H1 (cell line): ENCODE measurements at regions not wholly inside any gene's neighbourhood (a gene's known extent, or its start where the extent isn't known, plus 50 kb on each side); places are given as distances from the start of the nearest gene placed in this dataset.

Experiments
- CTCF ChIA-PET: fragments of 300-600 bp; sonication (Branson Sonifier 250); formaldehyde crosslinking; loops from one replicate; lab custom pipeline; 2021; ENCODE audit not compliant: partially characterized antibody; lab: Charles Lee
- POLR2A ChIA-PET: fragments of 300-600 bp; sonication (Branson Sonifier 250); formaldehyde crosslinking; loops from one replicate; lab custom pipeline; 2021; ENCODE audit warnings: inconsistent platforms; ENCODE audit not compliant: partially characterized antibody; lab: Charles Lee
- DNase-seq, 2 experiments: peaks; one replicate each; pipeline versions ENCODE4 v3.0.0 to v3.0.0-alpha.2; 2010 to 2022; ENCODE audit warnings: low spot score in 2 of 2, low read depth in 1 of 2, mixed read lengths in 1 of 2
- FAIRE-seq: peaks from 2 replicates; lab custom pipeline; 2011; peaks lifted over from hg19 to GRCh38; lab: Jason Lieb, UNC
- H2AFZ ChIP-seq: 2 replicates; pipeline ENCODE4 v1.8.1; 2012; ENCODE audit warnings: low read length, inconsistent platforms
- H2AK5ac ChIP-seq: 2 replicates; pipeline ENCODE4 v1.6.1; 2013; ENCODE audit warnings: low read depth, low read length
- H2BK120ac ChIP-seq: replicated peaks from 2 replicates; pipeline ENCODE3; 2013; ENCODE audit warnings: low read depth, low read length, inconsistent platforms
- H2BK12ac ChIP-seq: 2 replicates; pipeline ENCODE4 v1.6.1; 2013; ENCODE audit warnings: low read depth, low read length
- H2BK15ac ChIP-seq: 2 replicates; pipeline ENCODE4 v1.6.1; 2013; ENCODE audit warnings: low read length
- H2BK20ac ChIP-seq: 2 replicates; pipeline ENCODE4 v1.6.1; 2013; ENCODE audit warnings: low read length
- H2BK5ac ChIP-seq: 2 replicates; pipeline ENCODE4 v1.6.1; 2013; ENCODE audit warnings: low read depth, low read length
- H3K14ac ChIP-seq: 2 replicates; pipeline ENCODE4 v1.6.1; 2013; ENCODE audit warnings: inconsistent platforms; ENCODE audit not compliant: insufficient read length
- H3K18ac ChIP-seq: 2 replicates; pipeline ENCODE4 v1.6.1; 2013; ENCODE audit warnings: low read length; ENCODE audit errors: extremely low read depth
- H3K23ac ChIP-seq: 2 replicates; pipeline ENCODE4 v1.6.1; 2013; ENCODE audit warnings: inconsistent platforms; ENCODE audit not compliant: insufficient read length
- H3K23me2 ChIP-seq: 2 replicates; pipeline ENCODE4 v1.6.1; 2013; ENCODE audit warnings: low read depth, low read length
- H3K27ac ChIP-seq: 2 replicates; pipeline ENCODE4 v1.6.1; 2011; ENCODE audit warnings: low read depth, low read length, inconsistent platforms
- H3K27me3 ChIP-seq, 4 experiments: replicated peaks in 1 of 4; 1 replicate in 1 of 4; 2 replicates in 3 of 4; pipeline versions ENCODE4 v1.6.1 to v1.8.1; 2011 to 2013; ENCODE audit warnings: low read length in 3 of 4, mild to moderate bottlenecking in 3 of 4, inconsistent platforms in 2 of 4, mixed read lengths in 2 of 4, moderate library complexity in 1 of 4; ENCODE audit not compliant: control insufficient read depth in 3 of 4, insufficient read depth in 3 of 4; ENCODE audit errors: extremely low read depth in 1 of 4
- H3K36me3 ChIP-seq, 4 experiments: 2 replicates each; pipeline versions ENCODE4 v1.6.1 to v1.8.1; 2011 to 2013; ENCODE audit warnings: mild to moderate bottlenecking in 4 of 4, low read length in 3 of 4, moderate library complexity in 2 of 4, control low read depth in 1 of 4, inconsistent platforms in 1 of 4; ENCODE audit not compliant: insufficient read depth in 4 of 4, control insufficient read depth in 2 of 4
- H3K4ac ChIP-seq: replicated peaks from 2 replicates; pipeline ENCODE3; 2013; ENCODE audit warnings: low read length, low read depth, mixed read lengths, inconsistent platforms; ENCODE audit not compliant: insufficient read length
- H3K4me1 ChIP-seq, 4 experiments: replicated peaks in 1 of 4; 1 replicate in 1 of 4; 2 replicates in 3 of 4; pipeline versions ENCODE4 v1.6.1 to v1.8.1; 2011 to 2013; ENCODE audit warnings: low read length in 3 of 4, inconsistent platforms in 2 of 4, mixed read lengths in 1 of 4; ENCODE audit not compliant: insufficient read depth in 4 of 4, control insufficient read depth in 3 of 4
- H3K4me2 ChIP-seq, 2 experiments: 2 replicates each; pipeline versions ENCODE4 v1.6.1 to v1.8.1; 2011 to 2013; ENCODE audit warnings: low read depth in 2 of 2, low read length in 2 of 2, control low read depth in 1 of 2, inconsistent platforms in 1 of 2, mild to moderate bottlenecking in 1 of 2; ENCODE audit not compliant: insufficient read depth in 1 of 2
- H3K4me3 ChIP-seq, 4 experiments: fragments of 200-600, 300-600 bp in 1 of 4; sonication (generic), shearing (Covaris generic), sonication (Bioruptor Twin) in 1 of 4; 2 replicates each; pipeline versions ENCODE4 v1.5.1 to v1.8.1; 2011 to 2016; ENCODE audit warnings: low read length in 4 of 4, low read depth in 3 of 4, control low read depth in 2 of 4, inconsistent platforms in 2 of 4, mild to moderate bottlenecking in 2 of 4, mixed read lengths in 1 of 4, moderate library complexity in 1 of 4; ENCODE audit not compliant: insufficient read depth in 2 of 4; ENCODE audit errors: extremely low read depth in 1 of 4
- H3K56ac ChIP-seq: replicated peaks from 2 replicates; pipeline ENCODE3; 2013; ENCODE audit warnings: low read depth, mild to moderate bottlenecking, mixed read lengths, low read length, inconsistent platforms; ENCODE audit not compliant: insufficient read length
- H3K79me1 ChIP-seq: 2 replicates; pipeline ENCODE4 v1.6.1; 2013; ENCODE audit warnings: low read depth, low read length, control low read depth
- H3K79me2 ChIP-seq, 2 experiments: 2 replicates each; pipeline versions ENCODE4 v1.6.1 to v1.8.1; 2012 to 2013; ENCODE audit warnings: low read length in 2 of 2, mild to moderate bottlenecking in 2 of 2, inconsistent platforms in 1 of 2; ENCODE audit not compliant: insufficient read depth in 2 of 2, control insufficient read depth in 1 of 2
- H3K9ac ChIP-seq, 4 experiments: replicated peaks in 1 of 4; 1 replicate in 1 of 4; 2 replicates in 3 of 4; pipeline versions ENCODE4 v1.6.1 to v1.8.1; 2011 to 2013; ENCODE audit warnings: low read depth in 3 of 4, low read length in 3 of 4, control low read depth in 2 of 4, mild to moderate bottlenecking in 2 of 4, moderate library complexity in 2 of 4, inconsistent platforms in 1 of 4; ENCODE audit errors: extremely low read depth in 1 of 4
- H3K9me3 ChIP-seq, 2 experiments: 2 replicates each; pipeline versions ENCODE4 v1.6.1 to v1.8.1; 2012 to 2013; ENCODE audit warnings: mild to moderate bottlenecking in 2 of 2, moderate library complexity in 2 of 2, control low read depth in 1 of 2, inconsistent platforms in 1 of 2, low read depth in 1 of 2, low read length in 1 of 2, mixed read lengths in 1 of 2; ENCODE audit not compliant: insufficient read depth in 2 of 2
- H4K20me1 ChIP-seq, 2 experiments: replicated peaks in 1 of 2; 2 replicates each; pipeline versions ENCODE3 to v1.8.1; 2011 to 2013; ENCODE audit warnings: inconsistent platforms in 2 of 2, low read length in 2 of 2, mild to moderate bottlenecking in 1 of 2; ENCODE audit not compliant: insufficient read depth in 2 of 2, control insufficient read depth in 1 of 2
- H4K5ac ChIP-seq: 2 replicates; pipeline ENCODE4 v1.6.1; 2013; ENCODE audit warnings: low read length, low read depth, mixed read lengths, inconsistent platforms; ENCODE audit not compliant: insufficient read length
- H4K8ac ChIP-seq: 2 replicates; pipeline ENCODE4 v1.8.0; 2013; ENCODE audit warnings: mild to moderate bottlenecking, moderate library complexity, low read length, inconsistent platforms; ENCODE audit not compliant: insufficient read depth; ENCODE audit errors: extremely low read depth
- H4K91ac ChIP-seq: replicated peaks from 2 replicates; pipeline ENCODE3; 2013; ENCODE audit warnings: low read length, mixed read lengths, inconsistent platforms; ENCODE audit not compliant: insufficient read length
- BACH1 ChIP-seq: IDR thresholded peaks from 2 replicates; pipeline ENCODE4 v1.6.1; 2012; ENCODE audit warnings: low read length, improper control_type of control experiment
- CHD2 ChIP-seq: IDR thresholded peaks from 2 replicates; pipeline ENCODE4 v1.6.1; 2012; ENCODE audit warnings: low read length, improper control_type of control experiment
- GTF2F1 ChIP-seq: IDR thresholded peaks from 2 replicates; pipeline ENCODE4 v1.6.1; 2012; ENCODE audit warnings: low read depth, low read length, improper control_type of control experiment, borderline replicate concordance
- JUN ChIP-seq: IDR thresholded peaks from 2 replicates; pipeline ENCODE4 v1.6.1; 2011; ENCODE audit warnings: low read depth, mild to moderate bottlenecking, improper control_type of control experiment, low read length
- POLR2A ChIP-seq, 2 experiments: IDR thresholded peaks; 1 replicate in 1 of 2; 2 replicates in 1 of 2; pipeline ENCODE4 v1.6.1; 2011; ENCODE audit warnings: low read depth in 2 of 2, low read length in 2 of 2, mild to moderate bottlenecking in 2 of 2; ENCODE audit errors: control extremely low read depth in 1 of 2
- POLR2AphosphoS5 ChIP-seq: IDR thresholded peaks from 2 replicates; pipeline ENCODE4 v1.6.1; 2011; ENCODE audit warnings: low read depth, low read length
- POU5F1 ChIP-seq: IDR thresholded peaks from 2 replicates; pipeline ENCODE4 v1.6.1; 2011; ENCODE audit warnings: low read depth, mild to moderate bottlenecking, low read length, moderate library complexity
- RFX5 ChIP-seq: IDR thresholded peaks from 2 replicates; pipeline ENCODE4 v1.6.1; 2011; ENCODE audit warnings: low read depth, low read length, improper control_type of control experiment, borderline replicate concordance
- RNF2 ChIP-seq: fragments of 200-900, 300-1000 bp; sonication (generic); IDR thresholded peaks from 2 replicates; pipeline ENCODE4 v1.7.1; 2016; ENCODE audit warnings: borderline replicate concordance, low read depth, mild to moderate bottlenecking, antibody characterized with exemption, low read length; ENCODE audit not compliant: poor library complexity, severe bottlenecking; ENCODE audit errors: missing control alignments
- SP4 ChIP-seq: IDR thresholded peaks from 2 replicates; pipeline ENCODE4 v1.6.1; 2012; ENCODE audit warnings: low read length, inconsistent platforms
- SRF ChIP-seq: IDR thresholded peaks from 2 replicates; pipeline ENCODE4 v1.6.1; 2011; ENCODE audit warnings: mild to moderate bottlenecking, low read depth, low read length, moderate library complexity
- TEAD4 ChIP-seq: IDR thresholded peaks from 2 replicates; pipeline ENCODE4 v1.6.1; 2012; ENCODE audit warnings: low read depth, low read length, inconsistent platforms, mixed read lengths
- YY1 ChIP-seq: IDR thresholded peaks from 2 replicates; pipeline ENCODE4 v1.6.1; 2011; ENCODE audit warnings: low read depth, mild to moderate bottlenecking, low read length
- WGBS, 2 experiments: shearing (Covaris generic) in 1 of 2; methylation state at CpG; one replicate each; pipeline versions ENCODE4 v1.1.6 to v1.1.7; 2013 to 2015; ENCODE audit warnings: low lambda C conversion rate in 2 of 2, mixed read lengths in 2 of 2, inconsistent platforms in 1 of 2, low coverage in 1 of 2, missing lambda C conversion rate in 1 of 2; ENCODE audit not compliant: insufficient replicate concordance in 2 of 2, insufficient coverage in 1 of 2, insufficient read length in 1 of 2; ENCODE audit errors: extremely low coverage in 1 of 2, missing lambda C conversion rate in 1 of 2; 5-methylcytosine and 5-hydroxymethylcytosine counted together
- TF ChIP-seq, protein P1 (sequence below): IDR thresholded peaks from 2 replicates; pipeline ENCODE4 v1.6.1; 2011; ENCODE audit warnings: low read length, improper control_type of control experiment
- TF ChIP-seq, protein P2 (sequence below): IDR thresholded peaks from 2 replicates; pipeline ENCODE4 v1.6.1; 2012; ENCODE audit warnings: inconsistent platforms

DNA sequence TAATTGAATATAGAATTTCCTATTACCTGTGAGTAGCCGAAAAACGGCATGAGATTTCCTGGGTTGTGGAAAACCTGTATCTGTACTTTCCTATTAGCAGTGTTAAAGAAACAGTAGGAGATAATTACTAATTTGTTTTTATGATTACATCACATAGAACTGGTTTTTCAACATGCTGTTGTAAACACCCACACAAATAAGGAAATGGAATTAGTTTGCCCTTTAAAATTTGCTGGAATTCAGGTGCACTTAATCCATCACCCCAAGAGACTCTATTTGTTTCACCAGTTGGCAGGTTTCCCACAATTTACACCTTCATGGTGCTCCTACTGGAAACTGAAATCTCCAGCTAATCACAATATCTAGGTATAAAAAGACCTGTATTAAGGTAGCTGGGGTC is 274.1 kb upstream of the SLC8A1 start:
- no peak overlapping the region for H3K18ac ChIP-seq
- POLR2A ChIA-PET: no interaction called here
- no peak overlapping the region for H2BK120ac ChIP-seq
- no peak overlapping the region for H2BK20ac ChIP-seq
- H4K5ac ChIP-seq: no peak overlapping the region
- no peak overlapping the region for H3K14ac ChIP-seq
- CTCF ChIA-PET: interaction anchor here (0.5 to 0.8 kb wide), 2 partner anchors 560 to 1179 kb away, joined by 3 read pairs; no protein-coding TSS in a partner anchor
- H3K36me3 ChIP-seq: no peaks in the 10 kb centered on the region
- H4K8ac ChIP-seq: no peak overlapping the region
- no peak overlapping the region for H3K4ac ChIP-seq
- no peak overlapping the region for H3K27ac ChIP-seq
- no peaks in the 10 kb centered on the region for H3K79me1 ChIP-seq
- H3K4me3 ChIP-seq: no peak overlapping the region
- H4K91ac ChIP-seq: no peak overlapping the region
- H3K27me3 ChIP-seq: no peaks in the 10 kb centered on the region
- WGBS, 2 experiments: 85% methylated on average over 2 of the region's 2 CpGs; no CpG with 5 or more reads in 1 of the 2 experiments
- no peak overlapping the region for H2BK15ac ChIP-seq
- H3K4me2 ChIP-seq: no peak overlapping the region
- H3K9me3 ChIP-seq: peaks cover 0 to 5% of the 10 kb centered on the region in 2 experiments; a peak in 3 of 4 replicates
- DNase-seq (no peak), FAIRE-seq (no peak)
- no peak overlapping the region for H3K56ac ChIP-seq
- no peaks in the 10 kb centered on the region for H3K79me2 ChIP-seq
- H3K23ac ChIP-seq: no peak overlapping the region
- no peaks in the 10 kb centered on the region for H3K4me1 ChIP-seq
- no peaks in the 10 kb centered on the region for H4K20me1 ChIP-seq
- no peaks in the 10 kb centered on the region; the same call in 1 of the 2 replicates for H3K23me2 ChIP-seq
- no peak overlapping the region for H3K9ac ChIP-seq
- H2AFZ ChIP-seq: 0 out of 2 replicates have a peak overlapping the region, but pooled peaks have one; percentile 22
- H2BK5ac ChIP-seq: no peak overlapping the region
- H2BK12ac ChIP-seq: no peak overlapping the region
- H2AK5ac ChIP-seq: no peak overlapping the region
- no peak for TF ChIP-seq POLR2A (IDR thresholded peaks at IDR 0.05; ENCODE audit: control extremely low read depth in 1 of 2, low read depth in 2 of 2, low read length in 2 of 2)
- TF ChIP-seq, protein P1, sequence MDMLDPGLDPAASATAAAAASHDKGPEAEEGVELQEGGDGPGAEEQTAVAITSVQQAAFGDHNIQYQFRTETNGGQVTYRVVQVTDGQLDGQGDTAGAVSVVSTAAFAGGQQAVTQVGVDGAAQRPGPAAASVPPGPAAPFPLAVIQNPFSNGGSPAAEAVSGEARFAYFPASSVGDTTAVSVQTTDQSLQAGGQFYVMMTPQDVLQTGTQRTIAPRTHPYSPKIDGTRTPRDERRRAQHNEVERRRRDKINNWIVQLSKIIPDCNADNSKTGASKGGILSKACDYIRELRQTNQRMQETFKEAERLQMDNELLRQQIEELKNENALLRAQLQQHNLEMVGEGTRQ: no peak
- no peak for TF ChIP-seq SP4
- TF ChIP-seq RNF2: no peak
- TF ChIP-seq JUN: no peak
- no peak for TF ChIP-seq RFX5
- TF ChIP-seq YY1: no peak
- TF ChIP-seq GTF2F1: no peak
- no peak for TF ChIP-seq CHD2
- TF ChIP-seq POU5F1: no peak
- no peak for TF ChIP-seq BACH1
- TF ChIP-seq TEAD4: no peak
- TF ChIP-seq, protein P2, sequence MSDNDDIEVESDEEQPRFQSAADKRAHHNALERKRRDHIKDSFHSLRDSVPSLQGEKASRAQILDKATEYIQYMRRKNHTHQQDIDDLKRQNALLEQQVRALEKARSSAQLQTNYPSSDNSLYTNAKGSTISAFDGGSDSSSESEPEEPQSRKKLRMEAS: no peak
- TF ChIP-seq POLR2AphosphoS5: no peak
- no peak for TF ChIP-seq SRF
